SK-N-SH (cell line): ENCODE measurements at regions not wholly inside any gene's neighbourhood (a gene's known extent, or its start where the extent isn't known, plus 50 kb on each side); places are given as distances from the start of the nearest gene placed in this dataset.

ENCODE experiments used
- CTCF ChIA-PET: fragments of 300-600, 350-600 bp; formaldehyde crosslinking; extraction: SDS; loops from one replicate; lab custom pipeline; 2021; lab: Yijun Ruan, JAX
- POLR2A ChIA-PET: fragments of 350-600 bp; sonication (Branson Sonifier 250); formaldehyde crosslinking; extraction: SDS; loops from one replicate; lab custom pipeline; 2020; ENCODE audit warnings: antibody characterized with exemption, inconsistent platforms; lab: Yijun Ruan, JAX
- DNase-seq: peaks from one replicate; pipeline ENCODE4 v3.0.0; 2012
- H2AFZ ChIP-seq: fragments of 200-600 bp; sonication (generic); 2 replicates; pipeline ENCODE4 v1.8.1; 2016; ENCODE audit warnings: antibody characterized with exemption, mild to moderate bottlenecking, low read depth
- H3F3A ChIP-seq: fragments of 200-600 bp; sonication (generic); replicated peaks from 2 replicates; pipeline ENCODE3; 2016; ENCODE audit warnings: antibody characterized with exemption, mild to moderate bottlenecking; ENCODE audit not compliant: insufficient read depth
- H3K27ac ChIP-seq, 2 experiments: fragments of 200-500 bp in 1 of 2; fragments of 200-600 bp in 1 of 2; sonication (Bioruptor generic) in 1 of 2; sonication (generic), shearing (Covaris generic) in 1 of 2; 2 replicates each; pipeline versions ENCODE4 v1.5.1 to v1.6.1; 2014 to 2016; ENCODE audit warnings: low read depth in 2 of 2, inconsistent platforms in 1 of 2, low read length in 1 of 2, mild to moderate bottlenecking in 1 of 2, mixed read lengths in 1 of 2
- H3K27me3 ChIP-seq: fragments of 200-600 bp; sonication (generic), shearing (Covaris generic); 2 replicates; pipeline ENCODE4 v1.6.1; 2016; ENCODE audit warnings: mixed run types; ENCODE audit not compliant: insufficient read depth
- H3K36me3 ChIP-seq, 2 experiments: fragments of 200-500 bp in 1 of 2; fragments of 200-600 bp in 1 of 2; sonication (Bioruptor generic) in 1 of 2; sonication (generic) in 1 of 2; replicated peaks in 1 of 2; 2 replicates each; pipeline versions ENCODE3 to v1.5.1; 2014 to 2016; ENCODE audit warnings: low read length in 1 of 2, mild to moderate bottlenecking in 1 of 2; ENCODE audit not compliant: insufficient read depth in 2 of 2, control insufficient read depth in 1 of 2
- H3K4me1 ChIP-seq, 2 experiments: fragments of 200-500 bp in 1 of 2; fragments of 200-600 bp in 1 of 2; sonication (Bioruptor generic) in 1 of 2; sonication (generic), shearing (Covaris generic) in 1 of 2; 2 replicates each; pipeline versions ENCODE4 v1.5.1 to v1.6.1; 2014 to 2016; ENCODE audit warnings: low read depth in 1 of 2, low read length in 1 of 2, mixed run types in 1 of 2; ENCODE audit not compliant: insufficient read depth in 2 of 2, control insufficient read depth in 1 of 2
- H3K4me2 ChIP-seq: fragments of 200-600 bp; sonication (generic), shearing (Covaris generic); 2 replicates; pipeline ENCODE4 v1.6.1; 2017; ENCODE audit warnings: mixed run types
- H3K4me3 ChIP-seq, 2 experiments: fragments of 200-500 bp in 1 of 2; fragments of 200-600 bp in 1 of 2; sonication (Bioruptor generic) in 1 of 2; sonication (generic), shearing (Covaris generic) in 1 of 2; 2 replicates each; pipeline versions ENCODE4 v1.5.1 to v1.8.1; 2014 to 2016; ENCODE audit warnings: low read depth in 2 of 2, inconsistent platforms in 1 of 2, low read length in 1 of 2, mild to moderate bottlenecking in 1 of 2, mixed read lengths in 1 of 2, moderate library complexity in 1 of 2
- H3K79me2 ChIP-seq: fragments of 200-600 bp; sonication (generic); 2 replicates; pipeline ENCODE4 v1.8.1; 2017; ENCODE audit warnings: mild to moderate bottlenecking; ENCODE audit not compliant: insufficient read depth
- H3K9ac ChIP-seq: fragments of 200-600 bp; sonication (generic); 2 replicates; pipeline ENCODE4 v1.6.1; 2017; ENCODE audit warnings: mixed run types
- H3K9me2 ChIP-seq: fragments of 200-600 bp; sonication (generic); 2 replicates; pipeline ENCODE4 v1.6.1; 2017; ENCODE audit warnings: mixed run types
- H3K9me3 ChIP-seq: fragments of 200-600 bp; sonication (generic); 2 replicates; pipeline ENCODE4 v1.6.1; 2017; ENCODE audit warnings: mixed run types, mild to moderate bottlenecking, moderate library complexity
- H4K20me1 ChIP-seq: fragments of 200-600 bp; sonication (generic); 2 replicates; pipeline ENCODE4 v1.6.1; 2017; ENCODE audit warnings: mild to moderate bottlenecking, mixed run types; ENCODE audit not compliant: insufficient read depth
- CHD2 ChIP-seq: fragments of 150-350 bp; IDR thresholded peaks from 2 replicates; pipeline ENCODE4 v1.6.1; 2018; ENCODE audit warnings: low read length; ENCODE audit not compliant: partially characterized antibody
- ELF1 ChIP-seq: IDR thresholded peaks from 2 replicates; pipeline ENCODE4 v1.4.0; 2012
- EZH2phosphoT487 ChIP-seq: fragments of 200-600 bp; sonication (generic); IDR thresholded peaks from 2 replicates; pipeline ENCODE4 v1.6.1; 2017; ENCODE audit warnings: low read depth, mixed run types, mild to moderate bottlenecking, antibody characterized with exemption, moderate library complexity, borderline replicate concordance
- FOXJ3 ChIP-seq: sonication (generic); formaldehyde crosslinking; IDR thresholded peaks from 2 replicates; pipeline ENCODE4 v1.5.1; 2020; ENCODE audit warnings: mild to moderate bottlenecking, missing genetic modification reagents
- FOXM1 ChIP-seq: IDR thresholded peaks from 2 replicates; pipeline ENCODE4 v1.4.0; 2012; ENCODE audit warnings: low read depth, mild to moderate bottlenecking
- GATA2 ChIP-seq: sonication (generic); formaldehyde crosslinking; IDR thresholded peaks from 2 replicates; pipeline ENCODE4 v1.5.0; 2020; ENCODE audit warnings: mild to moderate bottlenecking, missing genetic modification reagents
- MAX ChIP-seq: IDR thresholded peaks from 2 replicates; pipeline ENCODE4 v1.4.0; 2012; ENCODE audit warnings: low read depth
- MXI1 ChIP-seq: IDR thresholded peaks from 2 replicates; pipeline ENCODE4 v1.6.1; 2012; ENCODE audit warnings: mild to moderate bottlenecking, low read depth, low read length, improper control_type of control experiment
- NFIC ChIP-seq: IDR thresholded peaks from 2 replicates; pipeline ENCODE4 v1.4.0; 2012; ENCODE audit warnings: borderline replicate concordance
- NRF1 ChIP-seq: IDR thresholded peaks from 2 replicates; pipeline ENCODE4 v1.6.1; 2012; ENCODE audit warnings: low read depth, mild to moderate bottlenecking, low read length
- PBX3 ChIP-seq: IDR thresholded peaks from 2 replicates; pipeline ENCODE4; 2012
- POLR2AphosphoS5 ChIP-seq: IDR thresholded peaks from 2 replicates; pipeline ENCODE4 v1.6.1; 2012; ENCODE audit warnings: low read depth, low read length
- RAD21 ChIP-seq: IDR thresholded peaks from 2 replicates; pipeline ENCODE4 v1.6.1; 2012; ENCODE audit warnings: mild to moderate bottlenecking, low read length
- RXRA ChIP-seq: IDR thresholded peaks from 2 replicates; pipeline ENCODE4 v1.4.0; 2012; ENCODE audit warnings: low read depth, mild to moderate bottlenecking, borderline replicate concordance
- SIN3A ChIP-seq: IDR thresholded peaks from 2 replicates; pipeline ENCODE4 v1.6.1; 2012; ENCODE audit warnings: low read depth, mild to moderate bottlenecking, low read length, moderate library complexity, borderline replicate concordance
- SMC3 ChIP-seq: IDR thresholded peaks from 2 replicates; pipeline ENCODE4 v1.6.1; 2012; ENCODE audit warnings: low read depth, low read length, improper control_type of control experiment
- TAF1 ChIP-seq: IDR thresholded peaks from 2 replicates; pipeline ENCODE4 v1.6.1; 2012; ENCODE audit warnings: low read depth, mild to moderate bottlenecking, low read length, moderate library complexity, borderline replicate concordance
- TCF12 ChIP-seq: IDR thresholded peaks from 2 replicates; pipeline ENCODE4 v1.4.0; 2012
- TEAD4 ChIP-seq: IDR thresholded peaks from 2 replicates; pipeline ENCODE4 v1.4.0; 2012; ENCODE audit warnings: mild to moderate bottlenecking, borderline replicate concordance; ENCODE audit not compliant: insufficient read depth
- YY1 ChIP-seq: IDR thresholded peaks from 2 replicates; pipeline ENCODE4 v1.4.0; 2012; ENCODE audit warnings: low read depth, mild to moderate bottlenecking
- WGBS: methylation state at CpG from one replicate; pipeline ENCODE4 v1.1.6; 2017; ENCODE audit warnings: low lambda C conversion rate; 5-methylcytosine and 5-hydroxymethylcytosine counted together

- TF ChIP-seq PBX3 (no peak), RXRA (no peak)
- TF ChIP-seq, all 33 proteins: peak for 0
Observed at GRCh38 chr10:2918489-2918888, 148.9 kb upstream of the PFKP start (continued).

GRCh38 chr10:2917926-2918325 lies 149.4 kb upstream of the PFKP start:
- DNase-seq = no peak
- no peaks in the 10 kb centered on the region for H3F3A ChIP-seq
- no peaks in the 10 kb centered on the region for H3K36me3 ChIP-seq
- H3K79me2 ChIP-seq = no peaks in the 10 kb centered on the region
- H4K20me1 ChIP-seq = no peaks in the 10 kb centered on the region
- H3K9ac ChIP-seq = no peak overlapping the region
- H3K4me3 ChIP-seq = no peak overlapping the region
- WGBS = 50% methylated on average over 7 of the region's 10 CpGs
- no peak overlapping the region for H3K27ac ChIP-seq
- CTCF ChIA-PET = interaction anchor here (1.0 kb wide), 1 partner anchor 10 kb away, joined by 3 read pairs; no protein-coding TSS in a partner anchor
- H3K9me3 ChIP-seq = no peaks in the 10 kb centered on the region
- no peak for TF ChIP-seq SMC3
- no peak for TF ChIP-seq EZH2phosphoT487
- no peak for TF ChIP-seq CHD2
- no peak for TF ChIP-seq SIN3A
- POLR2A ChIA-PET = interaction anchor here (0.6 kb wide), 1 partner anchor 12 kb away, joined by 3 read pairs; no protein-coding TSS in a partner anchor
- no peaks in the 10 kb centered on the region; the same call in 1 of the 2 replicates for H3K27me3 ChIP-seq
- H3K4me2 ChIP-seq = no peak overlapping the region
- no peak overlapping the region for H2AFZ ChIP-seq
- H3K9me2 ChIP-seq = no peaks in the 10 kb centered on the region
- no peaks in the 10 kb centered on the region for H3K4me1 ChIP-seq

GRCh38 chr10:2915412-2915811 lies 151.9 kb upstream of the PFKP start:
- Histone ChIP-seq H3K9me3 (no peaks in the 10 kb centered on the region), H4K20me1 (no peaks in the 10 kb centered on the region), H3K27ac (no peak overlapping the region), H3K9ac (no peak overlapping the region), H3K79me2 (no peaks in the 10 kb centered on the region), H3K4me3 (no peak overlapping the region), H3F3A (no peaks in the 10 kb centered on the region), H3K4me1 (no peaks in the 10 kb centered on the region), H2AFZ (no peak overlapping the region), H3K36me3 (no peaks in the 10 kb centered on the region), H3K4me2 (no peak overlapping the region), H3K27me3 (no peaks in the 10 kb centered on the region; the same call in 1 of the 2 replicates), H3K9me2 (no peaks in the 10 kb centered on the region)
- no peak for TF ChIP-seq NFIC
- WGBS = 69% methylated on average over 11 of the region's 11 CpGs
- no peak for DNase-seq
- ChIA-PET CTCF (interaction anchor here (3.7 kb wide), 1 partner anchor 13 kb away, joined by 18 read pairs; no protein-coding TSS in a partner anchor), POLR2A (no interaction called here)

- Histone ChIP-seq H3K36me3 (no peaks in the 10 kb centered on the region), H4K20me1 (no peaks in the 10 kb centered on the region), H3K4me1 (no peaks in the 10 kb centered on the region), H3F3A (no peaks in the 10 kb centered on the region), H2AFZ (no peak overlapping the region), H3K4me2 (no peak overlapping the region), H3K27ac (no peak overlapping the region), H3K9me2 (no peaks in the 10 kb centered on the region), H3K79me2 (no peaks in the 10 kb centered on the region), H3K9me3 (no peaks in the 10 kb centered on the region), H3K4me3 (no peak overlapping the region), H3K27me3 (no peaks in the 10 kb centered on the region; the same call in 1 of the 2 replicates), H3K9ac (no peak overlapping the region)
- no peak for DNase-seq
- ChIA-PET CTCF (interaction anchor here (0.8 to 3.7 kb wide), 2 partner anchors 11 to 14 kb away, joined by 3 to 18 read pairs; no protein-coding TSS in a partner anchor), POLR2A (no interaction called here)
- 72% methylated on average over 5 of the region's 5 CpGs for WGBS
- TF ChIP-seq RAD21 = no peak
- no peak for TF ChIP-seq EZH2phosphoT487
- no peak for TF ChIP-seq PBX3
- no peak for TF ChIP-seq NRF1
- no peak for TF ChIP-seq CHD2
- no peak for TF ChIP-seq MAX
- no peak for TF ChIP-seq MXI1
- TF ChIP-seq TEAD4 = no peak
- TF ChIP-seq GATA2 (CRISPR knock-in tag) = no peak
- TF ChIP-seq POLR2AphosphoS5 = no peak
- TF ChIP-seq NFIC = no peak
- TF ChIP-seq TAF1 = no peak
- no peak for TF ChIP-seq RXRA
- no peak for TF ChIP-seq FOXM1
- no peak for TF ChIP-seq YY1
- TF ChIP-seq TCF12 = no peak
- no peak for TF ChIP-seq SMC3
- TF ChIP-seq ELF1 = no peak
- no peak for TF ChIP-seq FOXJ3 (CRISPR knock-in tag)
Observed at GRCh38 chr10:2914741-2915140, 152.6 kb upstream of the PFKP start.
